ENCODE measurements at regions not wholly inside any gene's neighbourhood (a gene's known extent, or its start where the extent isn't known, plus 50 kb on each side); places are given as distances from the start of the nearest gene placed in this dataset.

DNA sequence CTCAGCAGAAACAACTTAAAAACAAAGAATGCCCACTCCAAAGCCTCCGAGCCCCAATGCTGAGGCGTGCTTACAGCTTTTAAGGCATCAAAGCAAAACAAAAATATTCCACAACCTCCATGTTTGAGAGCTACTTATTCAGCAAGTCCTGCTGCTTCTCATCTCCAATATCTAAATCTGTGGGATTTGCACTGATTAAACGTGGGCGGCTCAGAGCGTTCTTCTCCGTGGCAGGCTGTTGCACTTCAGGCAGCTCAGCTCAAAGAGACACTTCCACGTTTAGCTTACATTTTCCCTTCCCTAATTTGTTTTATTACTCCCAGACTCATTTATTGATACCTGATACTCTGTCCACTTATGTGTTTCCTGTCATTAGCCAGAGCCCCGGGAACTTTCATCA lies 282.6 kb upstream of the MCTP2 start:
- H3K27ac ChIP-seq = no peak overlapping the region
- TF ChIP-seq, protein P1, sequence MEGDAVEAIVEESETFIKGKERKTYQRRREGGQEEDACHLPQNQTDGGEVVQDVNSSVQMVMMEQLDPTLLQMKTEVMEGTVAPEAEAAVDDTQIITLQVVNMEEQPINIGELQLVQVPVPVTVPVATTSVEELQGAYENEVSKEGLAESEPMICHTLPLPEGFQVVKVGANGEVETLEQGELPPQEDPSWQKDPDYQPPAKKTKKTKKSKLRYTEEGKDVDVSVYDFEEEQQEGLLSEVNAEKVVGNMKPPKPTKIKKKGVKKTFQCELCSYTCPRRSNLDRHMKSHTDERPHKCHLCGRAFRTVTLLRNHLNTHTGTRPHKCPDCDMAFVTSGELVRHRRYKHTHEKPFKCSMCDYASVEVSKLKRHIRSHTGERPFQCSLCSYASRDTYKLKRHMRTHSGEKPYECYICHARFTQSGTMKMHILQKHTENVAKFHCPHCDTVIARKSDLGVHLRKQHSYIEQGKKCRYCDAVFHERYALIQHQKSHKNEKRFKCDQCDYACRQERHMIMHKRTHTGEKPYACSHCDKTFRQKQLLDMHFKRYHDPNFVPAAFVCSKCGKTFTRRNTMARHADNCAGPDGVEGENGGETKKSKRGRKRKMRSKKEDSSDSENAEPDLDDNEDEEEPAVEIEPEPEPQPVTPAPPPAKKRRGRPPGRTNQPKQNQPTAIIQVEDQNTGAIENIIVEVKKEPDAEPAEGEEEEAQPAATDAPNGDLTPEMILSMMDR (conservative IDR thresholded peaks at IDR 0.05) = no peak
- TF ChIP-seq ZFX (IDR thresholded peaks at IDR 0.05) = no peak

DNA sequence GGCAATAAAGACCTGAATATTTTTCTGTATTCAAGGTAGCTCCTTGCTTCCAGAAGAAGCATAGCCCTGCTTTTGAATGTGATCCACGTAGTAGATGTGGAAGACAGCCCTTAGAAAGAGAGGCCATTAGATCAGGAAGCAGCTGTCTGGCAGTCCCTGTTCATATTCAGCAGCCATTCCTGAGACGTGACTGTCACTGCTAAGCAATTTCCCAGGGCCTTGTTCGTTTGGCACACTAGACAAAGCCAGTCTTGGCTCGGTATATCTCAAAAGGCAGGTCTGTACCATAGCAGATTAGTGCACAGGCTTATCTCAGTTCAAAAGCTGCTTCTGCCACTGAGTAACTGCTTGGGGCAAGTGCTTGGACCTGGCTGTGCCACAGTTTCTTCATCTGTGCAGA lies 287.8 kb upstream of the MCTP2 start:
- no peak overlapping the region for H3K27ac ChIP-seq
- TF ChIP-seq, protein P1 (conservative IDR thresholded peaks at IDR 0.05) = no peak
- no peak for TF ChIP-seq ZFX (IDR thresholded peaks at IDR 0.05)

DNA sequence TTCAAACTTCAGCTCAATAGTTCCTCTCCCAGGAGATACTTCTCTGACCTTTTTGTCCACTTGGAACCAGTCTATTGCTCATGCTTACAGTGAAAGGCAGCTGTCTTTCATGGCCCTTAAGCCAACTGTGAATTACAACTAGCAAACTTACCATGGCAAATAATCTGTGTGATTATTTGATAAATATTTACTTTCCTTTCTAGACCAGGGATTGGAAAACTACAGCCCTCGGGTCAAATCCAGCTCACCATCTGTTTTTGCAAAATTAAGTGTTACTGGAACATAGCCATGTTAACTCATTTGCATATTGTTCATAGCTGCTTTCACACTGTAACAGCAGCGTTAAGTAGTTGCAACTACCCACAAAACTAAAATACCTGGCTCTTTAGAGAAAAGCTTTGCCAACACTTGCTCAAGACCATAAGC lies 289.1 kb upstream of the MCTP2 start:
- no peak for TF ChIP-seq ZFX (IDR thresholded peaks at IDR 0.05)
- TF ChIP-seq, protein P1 (conservative IDR thresholded peaks at IDR 0.05) = no peak
- H3K27ac ChIP-seq = no peak overlapping the region

DNA sequence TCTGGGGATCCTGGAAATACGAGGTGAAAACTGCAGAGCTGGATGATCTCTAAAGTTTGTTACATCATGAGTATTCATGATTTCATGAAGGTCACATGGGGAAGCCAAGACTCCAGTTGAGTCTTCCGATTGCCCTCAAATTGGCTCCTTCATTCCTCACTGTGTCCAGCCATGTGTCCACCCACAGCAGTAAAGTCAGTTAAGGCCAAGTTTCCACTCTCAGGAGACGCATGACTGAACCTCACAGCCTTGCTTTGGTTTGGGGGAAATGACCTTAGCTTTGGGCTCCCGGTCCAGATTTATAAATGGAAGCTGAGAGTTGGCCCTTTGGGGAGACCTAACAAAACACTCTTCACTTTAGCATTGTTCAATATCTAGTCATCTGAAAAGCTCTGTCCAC lies 289.7 kb upstream of the MCTP2 start:
- no peak overlapping the region for H3K27ac ChIP-seq
- TF ChIP-seq, protein P1 (conservative IDR thresholded peaks at IDR 0.05) = no peak
- TF ChIP-seq ZFX (IDR thresholded peaks at IDR 0.05) = no peak

DNA sequence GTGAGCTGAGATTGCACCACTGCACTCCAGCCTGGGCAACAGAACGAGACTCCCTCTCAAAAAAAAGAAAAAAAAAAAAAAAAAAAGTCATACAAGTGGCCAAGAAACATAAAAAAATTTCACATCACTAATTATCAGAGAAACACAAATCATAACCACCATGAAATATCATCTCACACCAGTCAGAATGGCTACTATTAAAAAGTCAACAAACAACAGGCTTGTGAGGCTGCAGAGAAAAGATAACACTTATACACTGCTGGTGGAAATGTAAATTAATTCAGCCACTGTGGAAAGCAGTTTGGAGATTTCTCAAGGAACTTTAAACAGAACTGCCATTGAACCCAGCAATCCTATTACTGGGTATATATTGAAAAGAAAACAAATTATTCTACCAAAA lies 291.1 kb upstream of the MCTP2 start:
- H3K27ac ChIP-seq = no peak overlapping the region
- no peak for TF ChIP-seq ZFX (IDR thresholded peaks at IDR 0.05)
- TF ChIP-seq, protein P1 (conservative IDR thresholded peaks at IDR 0.05) = no peak

DNA sequence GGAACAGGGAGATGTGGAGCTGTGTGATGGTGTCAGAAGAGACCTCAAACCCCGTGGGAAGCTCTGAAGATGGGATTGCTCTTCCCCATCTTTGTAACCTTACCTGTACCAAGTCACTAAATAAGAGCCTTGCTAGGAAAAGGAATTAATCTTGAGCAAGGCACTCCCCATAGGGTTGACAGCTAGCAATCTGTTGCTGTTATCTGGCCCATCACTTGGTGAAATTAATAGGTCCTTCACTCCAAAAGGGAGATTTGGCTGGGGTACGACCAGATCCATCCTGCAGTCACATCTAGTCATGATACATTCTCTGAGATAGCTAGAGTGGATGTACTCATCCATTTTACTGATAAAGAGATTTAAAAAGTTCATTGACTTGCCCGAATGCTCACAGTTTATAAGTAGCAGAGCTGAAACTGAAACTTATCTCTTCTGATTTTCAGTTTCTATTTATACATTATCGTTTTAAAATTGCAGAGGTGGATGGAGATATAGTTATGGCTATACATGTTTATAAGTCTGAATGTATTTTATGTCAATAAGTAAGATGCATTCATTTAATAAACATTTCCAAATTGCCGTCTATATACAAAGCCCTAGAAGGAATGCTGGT lies 299.1 kb upstream of the MCTP2 start:
- no peak for TF ChIP-seq ZFX (IDR thresholded peaks at IDR 0.05)
- TF ChIP-seq, protein P1 (conservative IDR thresholded peaks at IDR 0.05) = no peak
- H3K27ac ChIP-seq = no peak overlapping the region

DNA sequence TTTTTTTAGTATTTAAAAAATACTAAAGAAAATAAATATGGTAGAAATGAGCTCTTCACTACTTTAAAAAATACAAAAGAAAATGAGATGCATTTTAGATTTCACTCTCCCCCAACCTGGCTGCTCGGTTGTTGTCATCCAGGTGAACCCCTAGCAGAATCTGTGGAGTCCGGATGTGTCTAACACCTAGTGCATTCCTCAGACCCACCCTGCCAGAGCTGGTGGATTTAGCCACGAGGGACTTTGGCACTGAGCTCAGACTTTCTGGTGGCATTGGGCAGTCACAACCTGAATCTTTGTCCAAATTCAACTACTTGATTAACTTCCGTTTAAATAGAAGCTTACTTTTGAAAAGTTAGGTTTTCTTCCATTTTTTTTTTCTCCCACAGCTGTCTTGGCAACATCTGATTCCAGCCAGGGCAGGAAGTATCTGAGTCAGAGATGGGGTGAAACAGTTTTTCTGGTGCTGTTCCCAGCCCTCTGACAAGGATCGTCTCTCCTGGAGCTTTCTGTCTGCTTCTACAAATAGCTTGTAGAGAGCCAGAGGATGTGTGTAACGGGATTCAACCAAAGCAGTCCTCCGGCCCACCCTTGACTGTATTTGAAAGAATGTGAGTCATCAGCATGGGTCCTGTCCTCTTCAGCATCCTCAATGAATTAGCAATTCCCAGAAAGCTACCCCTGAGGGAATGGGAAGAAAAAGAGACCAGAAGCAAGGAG lies 301.8 kb upstream of the MCTP2 start:
- no peak for TF ChIP-seq ZFX (IDR thresholded peaks at IDR 0.05)
- TF ChIP-seq, protein P1 (conservative IDR thresholded peaks at IDR 0.05) = no peak
- no peak overlapping the region for H3K27ac ChIP-seq

Data from C4-2B (cell line).